SK-N-SH (cell line): ENCODE measurements at regions not wholly inside any gene's neighbourhood (a gene's known extent, or its start where the extent isn't known, plus 50 kb on each side); places are given as distances from the start of the nearest gene placed in this dataset.

Source experiments
- CTCF ChIA-PET: fragments of 300-600, 350-600 bp; formaldehyde crosslinking; extraction: SDS; loops from one replicate; lab custom pipeline; 2021; lab: Yijun Ruan, JAX
- POLR2A ChIA-PET: fragments of 350-600 bp; sonication (Branson Sonifier 250); formaldehyde crosslinking; extraction: SDS; loops from one replicate; lab custom pipeline; 2020; ENCODE audit warnings: antibody characterized with exemption, inconsistent platforms; lab: Yijun Ruan, JAX
- DNase-seq: peaks from one replicate; pipeline ENCODE4 v3.0.0; 2012
- H2AFZ ChIP-seq: fragments of 200-600 bp; sonication (generic); 2 replicates; pipeline ENCODE4 v1.8.1; 2016; ENCODE audit warnings: antibody characterized with exemption, mild to moderate bottlenecking, low read depth
- H3F3A ChIP-seq: fragments of 200-600 bp; sonication (generic); replicated peaks from 2 replicates; pipeline ENCODE3; 2016; ENCODE audit warnings: antibody characterized with exemption, mild to moderate bottlenecking; ENCODE audit not compliant: insufficient read depth
- H3K27ac ChIP-seq, 2 experiments: fragments of 200-500 bp in 1 of 2; fragments of 200-600 bp in 1 of 2; sonication (Bioruptor generic) in 1 of 2; sonication (generic), shearing (Covaris generic) in 1 of 2; 2 replicates each; pipeline versions ENCODE4 v1.5.1 to v1.6.1; 2014 to 2016; ENCODE audit warnings: low read depth in 2 of 2, inconsistent platforms in 1 of 2, low read length in 1 of 2, mild to moderate bottlenecking in 1 of 2, mixed read lengths in 1 of 2
- H3K27me3 ChIP-seq: fragments of 200-600 bp; sonication (generic), shearing (Covaris generic); 2 replicates; pipeline ENCODE4 v1.6.1; 2016; ENCODE audit warnings: mixed run types; ENCODE audit not compliant: insufficient read depth
- H3K36me3 ChIP-seq, 2 experiments: fragments of 200-500 bp in 1 of 2; fragments of 200-600 bp in 1 of 2; sonication (Bioruptor generic) in 1 of 2; sonication (generic) in 1 of 2; replicated peaks in 1 of 2; 2 replicates each; pipeline versions ENCODE3 to v1.5.1; 2014 to 2016; ENCODE audit warnings: low read length in 1 of 2, mild to moderate bottlenecking in 1 of 2; ENCODE audit not compliant: insufficient read depth in 2 of 2, control insufficient read depth in 1 of 2
- H3K4me1 ChIP-seq, 2 experiments: fragments of 200-500 bp in 1 of 2; fragments of 200-600 bp in 1 of 2; sonication (Bioruptor generic) in 1 of 2; sonication (generic), shearing (Covaris generic) in 1 of 2; 2 replicates each; pipeline versions ENCODE4 v1.5.1 to v1.6.1; 2014 to 2016; ENCODE audit warnings: low read depth in 1 of 2, low read length in 1 of 2, mixed run types in 1 of 2; ENCODE audit not compliant: insufficient read depth in 2 of 2, control insufficient read depth in 1 of 2
- H3K4me2 ChIP-seq: fragments of 200-600 bp; sonication (generic), shearing (Covaris generic); 2 replicates; pipeline ENCODE4 v1.6.1; 2017; ENCODE audit warnings: mixed run types
- H3K4me3 ChIP-seq, 2 experiments: fragments of 200-500 bp in 1 of 2; fragments of 200-600 bp in 1 of 2; sonication (Bioruptor generic) in 1 of 2; sonication (generic), shearing (Covaris generic) in 1 of 2; 2 replicates each; pipeline versions ENCODE4 v1.5.1 to v1.8.1; 2014 to 2016; ENCODE audit warnings: low read depth in 2 of 2, inconsistent platforms in 1 of 2, low read length in 1 of 2, mild to moderate bottlenecking in 1 of 2, mixed read lengths in 1 of 2, moderate library complexity in 1 of 2
- H3K79me2 ChIP-seq: fragments of 200-600 bp; sonication (generic); 2 replicates; pipeline ENCODE4 v1.8.1; 2017; ENCODE audit warnings: mild to moderate bottlenecking; ENCODE audit not compliant: insufficient read depth
- H3K9ac ChIP-seq: fragments of 200-600 bp; sonication (generic); 2 replicates; pipeline ENCODE4 v1.6.1; 2017; ENCODE audit warnings: mixed run types
- H3K9me2 ChIP-seq: fragments of 200-600 bp; sonication (generic); 2 replicates; pipeline ENCODE4 v1.6.1; 2017; ENCODE audit warnings: mixed run types
- H3K9me3 ChIP-seq: fragments of 200-600 bp; sonication (generic); 2 replicates; pipeline ENCODE4 v1.6.1; 2017; ENCODE audit warnings: mixed run types, mild to moderate bottlenecking, moderate library complexity
- H4K20me1 ChIP-seq: fragments of 200-600 bp; sonication (generic); 2 replicates; pipeline ENCODE4 v1.6.1; 2017; ENCODE audit warnings: mild to moderate bottlenecking, mixed run types; ENCODE audit not compliant: insufficient read depth
- FOXM1 ChIP-seq: IDR thresholded peaks from 2 replicates; pipeline ENCODE4 v1.4.0; 2012; ENCODE audit warnings: low read depth, mild to moderate bottlenecking
- IRF3 ChIP-seq: fragments of 150-350 bp; IDR thresholded peaks from 2 replicates; pipeline ENCODE4 v1.6.1; 2016; ENCODE audit warnings: mild to moderate bottlenecking, low read depth, low read length
- MEF2A ChIP-seq: IDR thresholded peaks from 2 replicates; pipeline ENCODE4 v1.4.0; 2012; ENCODE audit warnings: low read depth, borderline replicate concordance
- MXI1 ChIP-seq: IDR thresholded peaks from 2 replicates; pipeline ENCODE4 v1.6.1; 2012; ENCODE audit warnings: mild to moderate bottlenecking, low read depth, low read length, improper control_type of control experiment
- NFIC ChIP-seq: IDR thresholded peaks from 2 replicates; pipeline ENCODE4 v1.4.0; 2012; ENCODE audit warnings: borderline replicate concordance
- NRF1 ChIP-seq: IDR thresholded peaks from 2 replicates; pipeline ENCODE4 v1.6.1; 2012; ENCODE audit warnings: low read depth, mild to moderate bottlenecking, low read length
- POLR2AphosphoS5 ChIP-seq: IDR thresholded peaks from 2 replicates; pipeline ENCODE4 v1.6.1; 2012; ENCODE audit warnings: low read depth, low read length
- RAD21 ChIP-seq: IDR thresholded peaks from 2 replicates; pipeline ENCODE4 v1.6.1; 2012; ENCODE audit warnings: mild to moderate bottlenecking, low read length
- REST ChIP-seq: IDR thresholded peaks from 2 replicates; pipeline ENCODE4 v1.6.1; 2012; ENCODE audit warnings: mild to moderate bottlenecking, low read depth, low read length, moderate library complexity
- RFX5 ChIP-seq: IDR thresholded peaks from 2 replicates; pipeline ENCODE4 v1.6.1; 2012; ENCODE audit warnings: mild to moderate bottlenecking, improper control_type of control experiment, low read length
- RXRA ChIP-seq: IDR thresholded peaks from 2 replicates; pipeline ENCODE4 v1.4.0; 2012; ENCODE audit warnings: low read depth, mild to moderate bottlenecking, borderline replicate concordance
- SIN3A ChIP-seq: IDR thresholded peaks from 2 replicates; pipeline ENCODE4 v1.6.1; 2012; ENCODE audit warnings: low read depth, mild to moderate bottlenecking, low read length, moderate library complexity, borderline replicate concordance
- SMC3 ChIP-seq: IDR thresholded peaks from 2 replicates; pipeline ENCODE4 v1.6.1; 2012; ENCODE audit warnings: low read depth, low read length, improper control_type of control experiment
- TAF1 ChIP-seq: IDR thresholded peaks from 2 replicates; pipeline ENCODE4 v1.6.1; 2012; ENCODE audit warnings: low read depth, mild to moderate bottlenecking, low read length, moderate library complexity, borderline replicate concordance
- TEAD4 ChIP-seq: IDR thresholded peaks from 2 replicates; pipeline ENCODE4 v1.4.0; 2012; ENCODE audit warnings: mild to moderate bottlenecking, borderline replicate concordance; ENCODE audit not compliant: insufficient read depth
- USF1 ChIP-seq: IDR thresholded peaks from 2 replicates; pipeline ENCODE4 v1.4.0; 2012; ENCODE audit warnings: low read depth, borderline replicate concordance
- USF2 ChIP-seq: fragments of 150-350 bp; IDR thresholded peaks from 2 replicates; pipeline ENCODE4 v1.6.1; 2017; ENCODE audit warnings: antibody characterized with exemption, low read length, low read depth, borderline replicate concordance
- WGBS: methylation state at CpG from one replicate; pipeline ENCODE4 v1.1.6; 2017; ENCODE audit warnings: low lambda C conversion rate; 5-methylcytosine and 5-hydroxymethylcytosine counted together

- H3K79me2 ChIP-seq, result no peaks in the 10 kb centered on the region
- ChIA-PET CTCF (interaction anchor here (1.0 to 2.1 kb wide), 4 partner anchors 11 to 124 kb away, joined by 3 to 6 read pairs (median 4); no protein-coding TSS in a partner anchor), POLR2A (no interaction called here)
- H3K27me3 ChIP-seq, result no peaks in the 10 kb centered on the region
- no peaks in the 10 kb centered on the region for H3K36me3 ChIP-seq
- no peak overlapping the region for H2AFZ ChIP-seq
- H3F3A ChIP-seq, result no peaks in the 10 kb centered on the region
- no peaks in the 10 kb centered on the region for H3K9me2 ChIP-seq
- no peak for DNase-seq
- no peak overlapping the region for H3K9ac ChIP-seq
- H3K4me1 ChIP-seq, result peaks cover 0 to 5% of the 10 kb centered on the region in 2 experiments; a peak in 1 of 4 replicates
- H3K27ac ChIP-seq, result no peak overlapping the region
- TF ChIP-seq TAF1, result no peak
- TF ChIP-seq SMC3, result no peak
- no peak for TF ChIP-seq NRF1
- TF ChIP-seq IRF3, result no peak
- TF ChIP-seq NFIC, result no peak
- TF ChIP-seq RXRA, result no peak
- TF ChIP-seq TEAD4, result no peak
- no peak for TF ChIP-seq USF1
- TF ChIP-seq POLR2AphosphoS5, result no peak
- TF ChIP-seq FOXM1, result no peak
- TF ChIP-seq USF2, result no peak
- no peak for TF ChIP-seq MXI1
- no peak for TF ChIP-seq RAD21
- no peak for TF ChIP-seq RFX5
- TF ChIP-seq MEF2A, result no peak
- no peak for TF ChIP-seq SIN3A
- TF ChIP-seq REST, result no peak
- TF ChIP-seq, all 33 proteins: peak for 0
- no peaks in the 10 kb centered on the region for H4K20me1 ChIP-seq
- no peaks in the 10 kb centered on the region for H3K9me3 ChIP-seq
- 2% methylated on average over 1 of the region's 1 CpG for WGBS
- H3K4me2 ChIP-seq, result no peak overlapping the region
- H3K4me3 ChIP-seq, result no peak overlapping the region
Observed at GRCh38 chr16:16985707-16986106, 485.1 kb downstream of the XYLT1 start.
